B cell (primary cell): ENCODE measurements at regions not wholly inside any gene's neighbourhood (a gene's known extent, or its start where the extent isn't known, plus 50 kb on each side); places are given as distances from the start of the nearest gene placed in this dataset.

ENCODE experiments used
- ATAC-seq: fragments of 200-7000 bp; cut with Tn5 transposase; one replicate; pipeline ENCODE4 v1.10.0; 2021; ENCODE audit warnings: low read depth, mild to moderate bottlenecking, moderate number of reproducible peaks, moderate library complexity
- CTCF ChIA-PET: fragments of 350-600 bp; sonication (Branson Sonifier 250); formaldehyde crosslinking; loops from one replicate; lab custom pipeline; 2021; ENCODE audit warnings: antibody characterized with exemption, inconsistent platforms; lab: Charles Lee
- POLR2A ChIA-PET: fragments of 350-600 bp; sonication (Branson Sonifier 250); formaldehyde crosslinking; loops from one replicate; lab custom pipeline; 2021; ENCODE audit warnings: antibody characterized with exemption; lab: Charles Lee
- DNase-seq: peaks from one replicate; pipeline ENCODE4 v3.0.0; 2013
- H2AFZ ChIP-seq: 2 replicates; pipeline ENCODE4 v1.6.1; 2012; ENCODE audit warnings: mild to moderate bottlenecking, low read depth, low read length; ENCODE audit not compliant: insufficient read depth, poor library complexity, severe bottlenecking
- H3K27ac ChIP-seq, 2 donors: 1 replicate in 1 of 2; 2 replicates in 1 of 2; pipeline ENCODE4 v1.5.1; 2012 to 2013; ENCODE audit warnings: low read length in 2 of 2, mild to moderate bottlenecking in 2 of 2, moderate library complexity in 1 of 2
- H3K27me3 ChIP-seq, 4 experiments: fragments of 200-600 bp in 1 of 4; sonication (generic) in 1 of 4; replicated peaks in 1 of 4; 1 replicate in 2 of 4; 2 replicates in 2 of 4; pipeline versions ENCODE4 v1.6.1 to v1.7.0; 2013 to 2016; ENCODE audit warnings: low read length in 3 of 4, mild to moderate bottlenecking in 2 of 4, mixed read lengths in 1 of 4, moderate library complexity in 1 of 4; ENCODE audit not compliant: insufficient read depth in 4 of 4, control insufficient read depth in 3 of 4; ENCODE audit errors: control extremely low read depth in 1 of 4
- H3K36me3 ChIP-seq, 2 experiments: replicated peaks in 1 of 2; 1 replicate in 1 of 2; 2 replicates in 1 of 2; pipeline versions ENCODE4 v1.6.1 to v1.7.1; 2013; ENCODE audit warnings: low read length in 1 of 2; ENCODE audit not compliant: insufficient read depth in 2 of 2, control insufficient read depth in 1 of 2; ENCODE audit errors: control extremely low read depth in 1 of 2, extremely low read depth in 1 of 2
- H3K4me1 ChIP-seq, 2 donors: fragments of 200-600 bp in 1 of 2; sonication (generic) in 1 of 2; 1 replicate in 1 of 2; 2 replicates in 1 of 2; pipeline versions ENCODE4 v1.5.1 to v1.6.1; 2013 to 2017; ENCODE audit warnings: low read length in 2 of 2; ENCODE audit not compliant: control insufficient read depth in 2 of 2, insufficient read depth in 2 of 2
- H3K4me2 ChIP-seq: replicated peaks from 2 replicates; pipeline ENCODE3; 2012; ENCODE audit warnings: mild to moderate bottlenecking, low read depth, low read length; ENCODE audit not compliant: poor library complexity, severe bottlenecking
- H3K4me3 ChIP-seq, 5 experiments: fragments of 200-600 bp in 1 of 5; sonication (generic) in 1 of 5; 1 replicate in 3 of 5; 2 replicates in 2 of 5; pipeline versions ENCODE4 v1.5.1 to v1.7.0; 2011 to 2016; ENCODE audit warnings: low read length in 4 of 5, mild to moderate bottlenecking in 4 of 5, low read depth in 2 of 5, control low read depth in 1 of 5, moderate library complexity in 1 of 5; ENCODE audit not compliant: insufficient read depth in 1 of 5; ENCODE audit errors: control extremely low read depth in 1 of 5, extremely low read depth in 1 of 5
- H3K79me2 ChIP-seq: fragments of 200-600 bp; sonication (generic); one replicate; pipeline ENCODE4 v1.6.0; 2016; ENCODE audit warnings: low read length; ENCODE audit not compliant: control insufficient read depth, insufficient read depth
- H3K9ac ChIP-seq: fragments of 200-600 bp; sonication (generic); 2 replicates; pipeline ENCODE4 v1.6.1; 2017; ENCODE audit warnings: mild to moderate bottlenecking, low read length, moderate library complexity
- H3K9me3 ChIP-seq, 3 donors: one replicate each; pipeline versions ENCODE4 v1.6.1 to v1.7.1; 2013; ENCODE audit warnings: low read length in 2 of 3; ENCODE audit not compliant: control insufficient read depth in 2 of 3, insufficient read depth in 1 of 3; ENCODE audit errors: control extremely low read depth in 1 of 3
- H4K20me1 ChIP-seq: 2 replicates; pipeline ENCODE4 v1.6.0; 2012; ENCODE audit warnings: mild to moderate bottlenecking, low read length; ENCODE audit not compliant: insufficient read depth, control insufficient read depth, poor library complexity, severe bottlenecking
- H3K27ac Mint-ChIP-seq: one replicate; pipeline ENCODE4 v1.8.0; 2021; ENCODE audit warnings: mixed read lengths
- H3K27me3 Mint-ChIP-seq: one replicate; pipeline ENCODE4 v1.8.0; 2021; ENCODE audit warnings: mixed read lengths
- H3K4me1 Mint-ChIP-seq: one replicate; pipeline ENCODE4 v1.8.0; 2021; ENCODE audit warnings: mixed read lengths
- H3K4me3 Mint-ChIP-seq: one replicate; pipeline ENCODE4 v1.8.0; 2021; ENCODE audit warnings: mixed read lengths
- H3K9me3 Mint-ChIP-seq: one replicate; pipeline ENCODE4 v1.8.0; 2022; ENCODE audit warnings: mixed read lengths; ENCODE audit not compliant: insufficient read depth
- CTCF ChIP-seq: fragments of 200-600 bp; IDR thresholded peaks from one replicate; pipeline ENCODE4 v1.8.0; 2022; ENCODE audit warnings: antibody characterized with exemption, mild to moderate bottlenecking
- EZH2 ChIP-seq: IDR thresholded peaks from 2 replicates; pipeline ENCODE4 v1.6.1; 2012; ENCODE audit warnings: borderline replicate concordance, low read depth, mild to moderate bottlenecking, moderate library complexity, low read length; ENCODE audit not compliant: insufficient read depth, poor library complexity, severe bottlenecking
- WGBS: methylation state at CpG from one replicate; pipeline ENCODE4 v1.1.5; 2013; ENCODE audit warnings: missing lambda C conversion rate; ENCODE audit not compliant: insufficient coverage; 5-methylcytosine and 5-hydroxymethylcytosine counted together
- intact Hi-C: fragments of 100-400 bp; cut with micrococcal nuclease; formaldehyde crosslinking; loops from one replicate; pipeline ENCODE4 v1.10.0; 2022

DNA sequence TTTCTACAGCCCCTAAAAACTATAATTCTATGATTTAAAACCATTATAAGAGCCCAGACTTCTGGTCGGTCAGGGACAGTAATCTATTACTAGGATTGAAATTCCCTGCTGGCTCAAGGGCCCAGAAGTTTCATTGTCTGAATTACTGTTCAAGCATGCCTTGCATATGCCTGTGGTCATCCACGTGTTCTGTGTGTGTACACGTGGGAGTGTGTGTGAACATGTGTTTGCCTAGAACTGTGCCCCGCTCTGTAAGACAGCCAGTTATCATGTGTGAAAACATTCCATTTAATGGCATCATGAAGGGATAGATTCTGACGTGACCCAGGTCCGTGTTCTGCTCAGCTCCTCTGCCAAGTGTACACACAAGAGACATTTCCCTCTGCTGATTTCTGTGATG lies 189.3 kb upstream of the NECTIN1 start:
- Mint-ChIP-seq H3K27ac (no peak overlapping the region), H3K4me1 (no peaks in the 10 kb centered on the region), H3K27me3 (peaks cover 15% of the 10 kb centered on the region), H3K4me3 (no peak overlapping the region), H3K9me3 (peaks cover 3% of the 10 kb centered on the region)
- H2AFZ ChIP-seq: no peak overlapping the region
- no peak for DNase-seq
- H3K4me2 ChIP-seq: no peak overlapping the region
- H4K20me1 ChIP-seq: no peaks in the 10 kb centered on the region
- no peaks in the 10 kb centered on the region for H3K36me3 ChIP-seq
- 81% methylated on average over 6 of the region's 6 CpGs for WGBS
- intact Hi-C loops: no loop called here
- CTCF ChIA-PET: no interaction called here
- no peaks in the 10 kb centered on the region for H3K9me3 ChIP-seq
- no peaks in the 10 kb centered on the region for H3K79me2 ChIP-seq
- no peaks in the 10 kb centered on the region for H3K4me1 ChIP-seq
- no peak overlapping the region for H3K4me3 ChIP-seq
- ATAC-seq: no peak
- no peak overlapping the region for H3K9ac ChIP-seq
- no peak for TF ChIP-seq CTCF
- no peak for TF ChIP-seq EZH2
- no peak overlapping the region for H3K27ac ChIP-seq
- peaks cover 0 to 5% (median 0%) of the 10 kb centered on the region in 4 experiments for H3K27me3 ChIP-seq
- POLR2A ChIA-PET: no interaction called here

DNA sequence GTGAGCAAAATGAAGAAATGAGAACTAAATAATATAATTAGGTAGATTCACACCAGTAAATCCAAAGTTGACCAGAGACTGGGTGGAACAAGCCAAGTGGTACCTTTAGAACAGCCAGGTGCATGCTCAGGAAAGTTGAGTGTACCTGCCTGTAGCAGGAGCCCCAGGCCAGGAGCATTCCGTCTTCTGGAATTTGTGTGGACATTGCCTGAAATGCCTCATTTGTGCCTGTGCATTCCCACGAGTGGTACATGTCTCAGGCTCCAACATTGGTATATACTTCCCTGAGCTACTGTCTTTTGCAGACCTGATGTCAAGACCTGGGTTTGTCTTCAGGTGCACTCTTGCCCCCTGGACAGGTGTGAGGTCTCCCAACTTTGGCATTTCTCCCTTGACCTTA lies 187.6 kb upstream of the NECTIN1 start:
- Mint-ChIP-seq H3K4me3 (no peak overlapping the region), H3K27ac (no peak overlapping the region), H3K27me3 (peaks cover 6% of the 10 kb centered on the region), H3K9me3 (peaks cover 3% of the 10 kb centered on the region), H3K4me1 (no peaks in the 10 kb centered on the region)
- Histone ChIP-seq H3K79me2 (no peaks in the 10 kb centered on the region), H3K36me3 (no peaks in the 10 kb centered on the region), H3K4me2 (no peak overlapping the region), H3K4me3 (no peak overlapping the region), H3K27ac (no peak overlapping the region), H3K9me3 (no peaks in the 10 kb centered on the region), H3K27me3 (peaks cover 0 to 3% (median 0%) of the 10 kb centered on the region in 4 experiments), H3K9ac (no peak overlapping the region), H4K20me1 (no peaks in the 10 kb centered on the region), H2AFZ (no peak overlapping the region), H3K4me1 (no peaks in the 10 kb centered on the region)
- DNase-seq: no peak
- ChIA-PET CTCF (no interaction called here), POLR2A (no interaction called here)
- no peak for TF ChIP-seq CTCF
- TF ChIP-seq EZH2: no peak
- no peak for ATAC-seq
- intact Hi-C loops: no loop called here
- 80% methylated on average over 2 of the region's 2 CpGs for WGBS
